Spinal cord (tissue), 9 donors: ENCODE measurements at regions not wholly inside any gene's neighbourhood (a gene's known extent, or its start where the extent isn't known, plus 50 kb on each side); places are given as distances from the start of the nearest gene placed in this dataset.

Experiments used
- DNase-seq, 6 donors: peaks; one replicate each; pipeline versions ENCODE4 v3.0.0 to v3.0.0-alpha.2; 2013 to 2015; ENCODE audit warnings: low spot score in 6 of 6, low read depth in 4 of 6
- H3K27ac ChIP-seq: one replicate; pipeline ENCODE4 v1.5.1; 2013; ENCODE audit warnings: low read depth, low read length, control low read depth
- H3K27me3 ChIP-seq: one replicate; pipeline ENCODE4 v1.6.1; 2013; ENCODE audit warnings: low read length; ENCODE audit not compliant: control insufficient read depth, insufficient read depth
- H3K36me3 ChIP-seq: one replicate; pipeline ENCODE4 v1.6.1; 2013; ENCODE audit warnings: low read length; ENCODE audit not compliant: control insufficient read depth, insufficient read depth
- H3K4me1 ChIP-seq: one replicate; pipeline ENCODE4 v1.6.1; 2013; ENCODE audit warnings: low read length; ENCODE audit not compliant: control insufficient read depth, insufficient read depth
- H3K4me3 ChIP-seq: one replicate; pipeline ENCODE4 v1.5.1; 2013; ENCODE audit warnings: low read depth, low read length, control low read depth
- H3K9me3 ChIP-seq: one replicate; pipeline ENCODE4 v1.6.1; 2013; ENCODE audit warnings: low read length; ENCODE audit not compliant: control insufficient read depth, insufficient read depth
- WGBS: methylation state at CpG from one replicate; pipeline ENCODE4 v1.1.5; 2013; ENCODE audit warnings: missing lambda C conversion rate; ENCODE audit not compliant: insufficient coverage; 5-methylcytosine and 5-hydroxymethylcytosine counted together
- donor health status: healthy.

- no peaks in the 10 kb centered on the region for H3K9me3 ChIP-seq
- no peak overlapping the region for H3K4me3 ChIP-seq
- H3K4me1 ChIP-seq: peaks cover 26% of the 10 kb centered on the region
- H3K27me3 ChIP-seq: no peaks in the 10 kb centered on the region
- no peak overlapping the region for H3K27ac ChIP-seq
- WGBS: 86% methylated on average over 1 of the region's 3 CpGs
- H3K36me3 ChIP-seq: no peaks in the 10 kb centered on the region
- no peak for DNase-seq
Measured at GRCh38 chr11:119486691-119487259, 63.8 kb upstream of the THY1 start.

- Histone ChIP-seq H3K36me3 (no peaks in the 10 kb centered on the region), H3K27me3 (no peaks in the 10 kb centered on the region), H3K9me3 (no peaks in the 10 kb centered on the region), H3K4me3 (no peak overlapping the region), H3K27ac (no peak overlapping the region), H3K4me1 (peaks cover 26% of the 10 kb centered on the region)
- DNase-seq: no peak
- no CpG with 5 or more reads among the region's 6 CpGs for WGBS
Measured at GRCh38 chr11:119486016-119486415, 63.0 kb upstream of the THY1 start.

GRCh38 chr11:119484741-119485605 lies 62.0 kb upstream of the THY1 start:
- H3K4me3 ChIP-seq: no peak overlapping the region
- H3K4me1 ChIP-seq: peaks cover 26% of the 10 kb centered on the region
- H3K36me3 ChIP-seq: no peaks in the 10 kb centered on the region
- DNase-seq: no peak
- no peaks in the 10 kb centered on the region for H3K27me3 ChIP-seq
- 88% methylated on average over 18 of the region's 21 CpGs for WGBS
- H3K9me3 ChIP-seq: no peaks in the 10 kb centered on the region
- no peak overlapping the region for H3K27ac ChIP-seq

- no peaks in the 10 kb centered on the region for H3K36me3 ChIP-seq
- WGBS: 55% methylated on average over 8 of the region's 9 CpGs
- no peak overlapping the region for H3K27ac ChIP-seq
- H3K9me3 ChIP-seq: no peaks in the 10 kb centered on the region
- H3K4me3 ChIP-seq: no peak overlapping the region
- H3K27me3 ChIP-seq: no peaks in the 10 kb centered on the region
- peak in 1 of 6 donors; percentile 58 for DNase-seq
- peaks cover 26% of the 10 kb centered on the region for H3K4me1 ChIP-seq
Measured at GRCh38 chr11:119483881-119484371, 61.0 kb upstream of the THY1 start.

GRCh38 chr11:119483341-119483880 lies 60.4 kb upstream of the THY1 start:
- H3K4me3 ChIP-seq: no peak overlapping the region
- no peaks in the 10 kb centered on the region for H3K9me3 ChIP-seq
- peaks cover 26% of the 10 kb centered on the region for H3K4me1 ChIP-seq
- no peak overlapping the region for H3K27ac ChIP-seq
- no peak for DNase-seq
- WGBS: 35% methylated on average over 11 of the region's 11 CpGs
- H3K27me3 ChIP-seq: no peaks in the 10 kb centered on the region
- H3K36me3 ChIP-seq: no peaks in the 10 kb centered on the region

GRCh38 chr11:119482521-119483011 lies 59.6 kb upstream of the THY1 start:
- Histone ChIP-seq H3K4me1 (peaks cover 26% of the 10 kb centered on the region), H3K36me3 (no peaks in the 10 kb centered on the region), H3K4me3 (no peak overlapping the region), H3K9me3 (no peaks in the 10 kb centered on the region), H3K27ac (no peak overlapping the region), H3K27me3 (no peaks in the 10 kb centered on the region)
- 88% methylated on average over 6 of the region's 9 CpGs for WGBS
- no peak for DNase-seq

- no peaks in the 10 kb centered on the region for H3K9me3 ChIP-seq
- WGBS: 50% methylated on average over 22 of the region's 22 CpGs
- H3K27ac ChIP-seq: no peak overlapping the region
- no peaks in the 10 kb centered on the region for H3K36me3 ChIP-seq
- no peaks in the 10 kb centered on the region for H3K27me3 ChIP-seq
- H3K4me3 ChIP-seq: no peak overlapping the region
- DNase-seq: no peak
- peaks cover 26% of the 10 kb centered on the region for H3K4me1 ChIP-seq
Measured at GRCh38 chr11:119481667-119482400, 58.9 kb upstream of the THY1 start.

- DNase-seq: peak; percentile 54 to 91 (median 62)
- Histone ChIP-seq H3K9me3 (no peaks in the 10 kb centered on the region), H3K27me3 (no peaks in the 10 kb centered on the region), H3K27ac (no peak overlapping the region), H3K4me3 (no peak overlapping the region), H3K4me1 (peaks cover 26% of the 10 kb centered on the region), H3K36me3 (no peaks in the 10 kb centered on the region)
- 25% methylated on average over 31 of the region's 31 CpGs for WGBS
Measured at GRCh38 chr11:119481021-119481666, 58.2 kb upstream of the THY1 start.
